HG02938 (cell line): ENCODE measurements at regions not wholly inside any gene's neighbourhood (a gene's known extent, or its start where the extent isn't known, plus 50 kb on each side); places are given as distances from the start of the nearest gene placed in this dataset.

Experiments
- ATAC-seq: cut with Tn5 transposase; IDR thresholded peaks from one replicate; pipeline ENCODE4 v1.9.1; 2021; ENCODE audit warnings: mild to moderate bottlenecking, moderate library complexity; ENCODE audit not compliant: unreplicated experiment

GRCh38 chr6:139436200-139436956 lies 61.9 kb upstream of the CITED2 start:
- ATAC-seq: no peak

- ATAC-seq: no peak
These were observed 59.4 kb upstream of the CITED2 start for GRCh38 chr6:139433631-139434419.

DNA sequence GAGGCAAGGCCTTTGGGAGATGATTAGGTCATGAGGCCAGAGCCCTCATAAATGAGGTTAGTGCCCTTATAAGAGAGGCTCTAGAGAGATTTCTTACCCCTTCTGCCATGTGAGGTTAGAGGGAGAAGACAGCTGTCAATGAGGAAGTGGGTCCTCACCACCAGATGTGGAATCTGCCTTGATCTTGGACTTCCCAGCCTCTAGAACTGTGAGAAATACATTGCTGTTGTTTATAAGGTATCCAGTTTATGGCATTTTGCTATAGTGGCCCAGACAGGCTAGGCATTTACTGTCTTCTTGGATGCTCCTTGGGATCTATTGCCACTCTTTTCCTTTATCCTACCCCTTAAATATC lies 57.1 kb upstream of the CITED2 start:
- no peak for ATAC-seq

DNA sequence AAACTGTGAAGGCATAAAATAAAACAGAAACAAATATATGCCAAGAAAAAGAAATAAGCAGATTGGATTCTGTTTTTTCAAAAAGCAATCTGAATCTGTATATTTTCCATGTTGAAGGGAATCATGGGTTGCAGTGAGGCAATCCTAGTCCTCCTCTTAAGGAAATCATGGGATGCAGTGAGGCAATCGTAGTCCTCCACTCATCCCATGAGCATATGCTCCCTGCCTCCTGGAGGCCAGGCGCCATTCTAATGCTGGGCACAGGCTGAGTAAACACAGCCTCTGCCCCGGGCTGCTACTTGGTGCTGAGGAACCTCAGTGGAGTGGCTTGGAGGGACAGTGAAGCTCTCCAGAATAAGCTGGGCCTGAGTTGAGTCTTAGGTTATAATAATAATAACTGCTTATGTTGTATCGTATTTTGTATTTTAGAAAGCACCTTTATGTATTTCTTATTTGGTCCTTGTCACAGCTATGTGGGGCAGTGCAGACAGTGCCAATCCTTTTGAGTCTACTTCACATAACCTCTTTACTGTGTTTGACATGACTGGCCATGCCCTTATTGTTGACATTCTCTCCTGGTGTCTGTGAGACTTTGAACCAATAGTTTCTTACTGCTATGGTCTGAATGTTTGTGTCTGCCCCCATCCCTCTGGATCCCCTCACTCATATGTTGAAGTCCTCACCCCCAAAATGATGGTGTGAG lies 56.6 kb upstream of the CITED2 start:
- no peak for ATAC-seq

- ATAC-seq: no peak
These were observed 55.2 kb upstream of the CITED2 start for GRCh38 chr6:139429580-139430145.

DNA sequence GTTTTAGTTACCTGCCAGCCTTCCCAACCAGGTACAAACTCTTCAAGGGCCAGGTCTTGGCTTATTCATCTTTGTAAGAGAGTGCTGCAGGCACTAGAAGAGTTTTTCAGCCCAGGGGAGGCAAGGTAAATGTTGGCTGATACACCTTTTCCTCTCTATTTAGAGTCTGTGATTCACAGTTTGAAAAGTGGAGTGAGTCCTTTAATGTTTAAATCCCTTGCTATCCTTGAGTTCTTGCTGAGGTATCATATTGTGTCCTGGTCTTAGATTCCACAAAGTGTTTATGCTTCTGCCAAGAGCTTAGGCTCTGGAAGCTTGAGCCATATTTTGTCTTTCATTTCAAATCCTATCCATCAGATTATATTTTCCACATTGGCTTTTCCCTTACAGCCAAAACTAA lies 52.8 kb upstream of the CITED2 start:
- ATAC-seq: no peak

DNA sequence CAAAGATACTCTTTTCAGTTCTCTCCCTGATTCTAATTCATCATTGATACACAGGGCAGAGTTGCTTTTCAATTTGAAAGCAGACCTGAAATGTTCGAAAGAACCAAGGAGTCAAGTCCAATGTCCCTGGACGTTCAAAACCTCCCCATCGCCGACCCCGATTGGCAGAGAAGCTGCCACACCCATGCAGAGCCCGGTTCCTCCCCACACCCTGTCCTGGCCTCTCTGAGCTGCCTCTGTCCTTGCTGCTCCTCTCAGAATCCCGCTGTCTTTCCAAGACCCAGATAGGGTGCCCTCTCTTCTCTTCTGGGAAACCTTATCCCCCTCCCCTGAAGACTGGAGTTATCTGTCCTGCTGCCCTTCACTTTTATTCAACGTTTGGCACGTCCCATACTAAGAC lies 52.3 kb upstream of the CITED2 start:
- no peak for ATAC-seq

DNA sequence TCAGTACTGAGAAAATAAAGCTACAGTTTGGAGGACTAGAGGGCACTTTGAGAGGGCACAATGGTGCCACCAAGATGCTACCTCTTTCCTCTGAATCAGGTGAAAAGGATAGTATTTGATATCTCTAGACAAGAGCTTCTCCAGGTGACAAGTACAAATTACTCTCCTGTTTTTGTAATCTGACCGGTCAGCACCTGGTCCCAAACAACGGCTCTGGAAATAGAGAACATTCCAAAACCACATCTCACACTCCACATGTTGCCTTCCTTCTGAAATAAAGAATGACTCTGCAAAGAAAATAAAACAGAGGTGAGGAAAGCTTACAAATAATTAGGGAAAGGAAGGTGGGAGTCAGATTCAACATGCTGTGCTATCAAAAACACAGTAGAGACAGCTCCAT lies 51.3 kb upstream of the CITED2 start:
- no peak for ATAC-seq

- ATAC-seq: no peak
These were observed 49.7 kb upstream of the CITED2 start for GRCh38 chr6:139423971-139424667.
